DND-41 (cell line): ENCODE measurements at regions not wholly inside any gene's neighbourhood (a gene's known extent, or its start where the extent isn't known, plus 50 kb on each side); places are given as distances from the start of the nearest gene placed in this dataset.

Experiments
- ATAC-seq: fragments of 200-7000 bp; cut with Tn5 transposase; 3 replicates; pipeline ENCODE4 v1.9.1; 2021; ENCODE audit warnings: low read depth; ENCODE audit not compliant: insufficient read depth
- DNase-seq: peaks from one replicate; pipeline ENCODE4 v3.0.0-alpha.2; 2020
- H2AFZ ChIP-seq: 2 replicates; pipeline ENCODE4 v1.6.0; 2012; ENCODE audit warnings: low read depth, low read length
- H3K27ac ChIP-seq: 2 replicates; pipeline ENCODE4 v1.5.1; 2012; ENCODE audit warnings: low read length, inconsistent platforms
- H3K27me3 ChIP-seq: fragments of 200-600 bp; sonication (generic); 2 replicates; pipeline ENCODE4 v1.6.0; 2012; ENCODE audit warnings: low read length, mild to moderate bottlenecking, inconsistent platforms; ENCODE audit not compliant: insufficient read depth, poor library complexity
- H3K36me3 ChIP-seq: 2 replicates; pipeline ENCODE4 v1.5.1; 2012; ENCODE audit warnings: low read length, inconsistent platforms; ENCODE audit not compliant: insufficient read depth
- H3K4me1 ChIP-seq: 2 replicates; pipeline ENCODE4 v1.5.1; 2012; ENCODE audit warnings: mild to moderate bottlenecking, low read length; ENCODE audit not compliant: insufficient read depth
- H3K4me2 ChIP-seq: 2 replicates; pipeline ENCODE4 v1.6.0; 2012; ENCODE audit warnings: mild to moderate bottlenecking, moderate library complexity, low read length, inconsistent platforms; ENCODE audit not compliant: insufficient read depth
- H3K4me3 ChIP-seq, 2 experiments: fragments of 200-600 bp in 1 of 2; shearing (Covaris generic) in 1 of 2; 2 replicates each; pipeline ENCODE4 v1.5.1; 2012 to 2016; ENCODE audit warnings: inconsistent platforms in 2 of 2, low read length in 2 of 2, mild to moderate bottlenecking in 2 of 2, low read depth in 1 of 2, moderate library complexity in 1 of 2
- H3K79me2 ChIP-seq: 2 replicates; pipeline ENCODE4 v1.6.0; 2012; ENCODE audit warnings: low read length, inconsistent platforms; ENCODE audit not compliant: insufficient read depth
- H3K9ac ChIP-seq: 2 replicates; pipeline ENCODE4 v1.6.0; 2012; ENCODE audit warnings: low read depth, mild to moderate bottlenecking, inconsistent platforms, low read length, moderate library complexity
- H3K9me3 ChIP-seq: 2 replicates; pipeline ENCODE4 v1.5.1; 2012; ENCODE audit warnings: low read length, moderate library complexity, mild to moderate bottlenecking, inconsistent platforms; ENCODE audit not compliant: insufficient read depth, severe bottlenecking
- H4K20me1 ChIP-seq: 2 replicates; pipeline ENCODE4 v1.6.0; 2012; ENCODE audit warnings: low read length; ENCODE audit not compliant: insufficient read depth
- CTCF ChIP-seq: IDR thresholded peaks from 2 replicates; pipeline ENCODE4 v1.5.1; 2012; ENCODE audit warnings: borderline replicate concordance, low read length, moderate library complexity, mild to moderate bottlenecking; ENCODE audit not compliant: poor library complexity, severe bottlenecking; ENCODE audit errors: extremely low read depth
- EZH2 ChIP-seq: IDR thresholded peaks from 3 replicates; pipeline ENCODE4 v1.6.1; 2012; ENCODE audit warnings: borderline replicate concordance, low read depth, mild to moderate bottlenecking, moderate library complexity, low read length, inconsistent platforms; ENCODE audit not compliant: severe bottlenecking

GRCh38 chr6:28775052-28775376 lies 148.8 kb downstream of the TRIM27 start:
- Histone ChIP-seq H3K4me1 (no peaks in the 10 kb centered on the region), H3K27ac (no peak overlapping the region), H3K27me3 (peaks cover 21% of the 10 kb centered on the region), H3K4me2 (no peak overlapping the region), H3K79me2 (no peaks in the 10 kb centered on the region), H3K36me3 (no peaks in the 10 kb centered on the region), H2AFZ (no peak overlapping the region), H3K9me3 (no peaks in the 10 kb centered on the region), H3K4me3 (no peak overlapping the region), H4K20me1 (no peaks in the 10 kb centered on the region), H3K9ac (no peak overlapping the region)
- DNase-seq = no peak
- TF ChIP-seq CTCF (no peak), EZH2 (no peak)
- ATAC-seq = no peak

GRCh38 chr6:28775405-28776129 lies 148.2 kb downstream of the TRIM27 start:
- Histone ChIP-seq H3K4me1 (no peaks in the 10 kb centered on the region), H3K9ac (no peak overlapping the region), H3K27me3 (peaks cover 21% of the 10 kb centered on the region), H3K4me3 (no peak overlapping the region), H2AFZ (no peak overlapping the region), H3K36me3 (no peaks in the 10 kb centered on the region), H3K4me2 (no peak overlapping the region), H4K20me1 (no peaks in the 10 kb centered on the region), H3K79me2 (no peaks in the 10 kb centered on the region), H3K9me3 (no peaks in the 10 kb centered on the region), H3K27ac (no peak overlapping the region)
- no peak for DNase-seq
- ATAC-seq = no peak
- TF ChIP-seq EZH2 (no peak), CTCF (no peak)

- no peak overlapping the region for H3K27ac ChIP-seq
- no peak overlapping the region for H2AFZ ChIP-seq
- TF ChIP-seq CTCF = no peak
- DNase-seq (no peak), ATAC-seq (no peak)
- H3K9ac ChIP-seq = no peak overlapping the region
- no peak overlapping the region for H3K4me2 ChIP-seq
- H3K4me3 ChIP-seq = no peak overlapping the region
- H3K36me3 ChIP-seq = no peaks in the 10 kb centered on the region
- H4K20me1 ChIP-seq = no peaks in the 10 kb centered on the region
- H3K4me1 ChIP-seq = no peaks in the 10 kb centered on the region
- H3K9me3 ChIP-seq = no peaks in the 10 kb centered on the region
- H3K27me3 ChIP-seq = peaks cover 21% of the 10 kb centered on the region
- H3K79me2 ChIP-seq = no peaks in the 10 kb centered on the region
Observed at GRCh38 chr6:28776269-28777146, 147.3 kb downstream of the TRIM27 start.
